Chondrocyte (in vitro differentiated cells): ENCODE measurements at regions not wholly inside any gene's neighbourhood (a gene's known extent, or its start where the extent isn't known, plus 50 kb on each side); places are given as distances from the start of the nearest gene placed in this dataset.

ENCODE experiments used
- DNase-seq: peaks from one replicate; pipeline ENCODE4 v3.0.0; 2021; ENCODE audit warnings: mixed read lengths, low spot score
- H3K27ac Mint-ChIP-seq: one replicate; pipeline ENCODE4 v1.8.0; 2021; ENCODE audit warnings: mild to moderate bottlenecking, moderate library complexity, mixed read lengths; ENCODE audit not compliant: unreplicated experiment
- H3K27me3 Mint-ChIP-seq: 2 replicates; pipeline ENCODE4 v1.8.0; 2021; ENCODE audit warnings: low read depth, mixed read lengths
- H3K36me3 Mint-ChIP-seq: 2 replicates; pipeline ENCODE4 v1.8.0; 2021; ENCODE audit warnings: low read depth, mixed read lengths
- H3K4me1 Mint-ChIP-seq: 2 replicates; pipeline ENCODE4 v1.8.0; 2021; ENCODE audit warnings: low read depth, mild to moderate bottlenecking, mixed read lengths
- H3K4me3 Mint-ChIP-seq: one replicate; pipeline ENCODE4 v1.8.0; 2021; ENCODE audit warnings: mild to moderate bottlenecking, moderate library complexity, mixed read lengths; ENCODE audit not compliant: unreplicated experiment
- H3K9me3 Mint-ChIP-seq: 2 replicates; pipeline ENCODE4 v1.8.0; 2021; ENCODE audit warnings: low read depth, mixed read lengths
- TF ChIP-seq, protein P1 (sequence below): fragments of 200-600 bp; sonication (generic); IDR thresholded peaks from 2 replicates; pipeline ENCODE4 v1.5.0; 2021; ENCODE audit warnings: antibody characterized with exemption, mild to moderate bottlenecking, moderate library complexity

- Mint-ChIP-seq H3K4me3 (no peak overlapping the region), H3K27ac (no peak overlapping the region), H3K4me1 (peaks cover 13% of the 10 kb centered on the region), H3K36me3 (no peaks in the 10 kb centered on the region), H3K9me3 (no peaks in the 10 kb centered on the region), H3K27me3 (no peaks in the 10 kb centered on the region)
- TF ChIP-seq, protein P1, sequence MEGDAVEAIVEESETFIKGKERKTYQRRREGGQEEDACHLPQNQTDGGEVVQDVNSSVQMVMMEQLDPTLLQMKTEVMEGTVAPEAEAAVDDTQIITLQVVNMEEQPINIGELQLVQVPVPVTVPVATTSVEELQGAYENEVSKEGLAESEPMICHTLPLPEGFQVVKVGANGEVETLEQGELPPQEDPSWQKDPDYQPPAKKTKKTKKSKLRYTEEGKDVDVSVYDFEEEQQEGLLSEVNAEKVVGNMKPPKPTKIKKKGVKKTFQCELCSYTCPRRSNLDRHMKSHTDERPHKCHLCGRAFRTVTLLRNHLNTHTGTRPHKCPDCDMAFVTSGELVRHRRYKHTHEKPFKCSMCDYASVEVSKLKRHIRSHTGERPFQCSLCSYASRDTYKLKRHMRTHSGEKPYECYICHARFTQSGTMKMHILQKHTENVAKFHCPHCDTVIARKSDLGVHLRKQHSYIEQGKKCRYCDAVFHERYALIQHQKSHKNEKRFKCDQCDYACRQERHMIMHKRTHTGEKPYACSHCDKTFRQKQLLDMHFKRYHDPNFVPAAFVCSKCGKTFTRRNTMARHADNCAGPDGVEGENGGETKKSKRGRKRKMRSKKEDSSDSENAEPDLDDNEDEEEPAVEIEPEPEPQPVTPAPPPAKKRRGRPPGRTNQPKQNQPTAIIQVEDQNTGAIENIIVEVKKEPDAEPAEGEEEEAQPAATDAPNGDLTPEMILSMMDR, result no peak
- no peak for DNase-seq
Observed at GRCh38 chr5:159792180-159792579, 124.1 kb upstream of the ADRA1B start.

DNA sequence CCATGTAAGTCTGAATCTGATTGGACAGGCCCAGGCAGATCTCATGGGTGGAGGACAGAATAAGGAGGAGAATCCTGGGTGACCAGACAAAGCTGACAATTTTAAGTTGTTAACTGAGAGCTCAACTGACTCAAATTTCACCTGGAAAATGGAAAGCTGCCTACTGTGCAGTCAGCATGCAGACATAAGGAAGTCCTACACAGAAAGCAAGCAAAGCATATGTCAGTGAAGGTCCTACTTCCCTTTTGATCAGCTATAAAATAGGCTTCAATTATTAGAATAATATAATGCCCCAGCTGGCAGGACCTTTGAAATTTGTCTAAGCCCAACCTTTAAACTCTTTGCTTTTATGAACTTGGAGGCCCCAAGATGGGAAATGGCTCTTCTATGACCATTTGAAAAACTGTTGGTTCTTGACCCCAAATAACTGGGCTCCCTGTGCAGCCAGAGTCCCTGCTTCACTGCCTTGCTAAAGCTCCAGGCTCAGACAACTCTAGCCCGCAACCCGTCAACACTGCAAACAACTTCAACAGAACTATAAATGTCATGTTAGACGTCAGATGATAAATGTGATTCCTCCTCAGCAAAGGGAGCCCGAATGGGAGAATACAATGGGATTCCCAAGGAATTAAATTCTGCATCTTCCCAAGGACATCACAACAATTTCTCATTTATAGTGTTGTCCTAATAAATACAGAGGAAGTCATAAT lies 118.9 kb upstream of the ADRA1B start:
- no peak for DNase-seq
- Mint-ChIP-seq H3K4me3 (no peak overlapping the region), H3K4me1 (no peaks in the 10 kb centered on the region), H3K36me3 (no peaks in the 10 kb centered on the region), H3K9me3 (no peaks in the 10 kb centered on the region), H3K27ac (no peak overlapping the region), H3K27me3 (peaks cover 30% of the 10 kb centered on the region)
- TF ChIP-seq, protein P1, result no peak

- H3K9me3 Mint-ChIP-seq, result no peaks in the 10 kb centered on the region
- TF ChIP-seq, protein P1, result no peak
- peaks cover 31% of the 10 kb centered on the region for H3K27me3 Mint-ChIP-seq
- H3K36me3 Mint-ChIP-seq, result no peaks in the 10 kb centered on the region
- no peak overlapping the region for H3K27ac Mint-ChIP-seq
- H3K4me1 Mint-ChIP-seq, result no peaks in the 10 kb centered on the region
- H3K4me3 Mint-ChIP-seq, result no peak overlapping the region
- DNase-seq, result no peak
Observed at GRCh38 chr5:159799701-159800100, 116.6 kb upstream of the ADRA1B start.

- H3K27me3 Mint-ChIP-seq, result peaks cover 31% of the 10 kb centered on the region
- TF ChIP-seq, protein P1, result no peak
- H3K27ac Mint-ChIP-seq, result no peak overlapping the region
- H3K9me3 Mint-ChIP-seq, result peaks cover 3% of the 10 kb centered on the region
- no peaks in the 10 kb centered on the region for H3K36me3 Mint-ChIP-seq
- no peak overlapping the region for H3K4me3 Mint-ChIP-seq
- H3K4me1 Mint-ChIP-seq, result no peaks in the 10 kb centered on the region
- DNase-seq, result no peak
Observed at GRCh38 chr5:159800131-159800840, 116.0 kb upstream of the ADRA1B start.

DNA sequence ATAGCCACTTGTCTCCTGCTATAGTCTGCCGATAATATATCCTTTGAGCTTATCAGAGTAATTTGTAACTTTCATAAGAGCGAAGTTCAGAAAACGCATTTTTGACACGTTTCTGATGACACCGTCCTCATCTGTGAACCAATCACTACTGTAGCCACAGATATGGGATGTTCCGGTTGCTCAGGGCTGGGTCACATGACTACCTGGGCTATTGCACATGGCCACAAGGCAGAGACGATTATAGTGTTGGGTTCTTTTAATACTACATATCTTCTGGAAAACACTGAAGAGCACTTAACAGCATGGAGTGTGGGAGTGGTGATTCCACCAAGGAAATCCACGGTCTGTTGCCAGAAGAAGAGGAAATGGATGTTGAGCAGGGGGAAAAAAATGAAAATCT lies 115.0 kb upstream of the ADRA1B start:
- no peak for DNase-seq
- Mint-ChIP-seq H3K4me3 (no peak overlapping the region), H3K4me1 (no peaks in the 10 kb centered on the region), H3K9me3 (peaks cover 9% of the 10 kb centered on the region), H3K27ac (no peak overlapping the region), H3K27me3 (peaks cover 31% of the 10 kb centered on the region), H3K36me3 (no peaks in the 10 kb centered on the region)
- TF ChIP-seq, protein P1, result no peak
